Adrenal gland (tissue), 9 donors: ENCODE measurements at regions not wholly inside any gene's neighbourhood (a gene's known extent, or its start where the extent isn't known, plus 50 kb on each side); places are given as distances from the start of the nearest gene placed in this dataset.

Experiments
- DNase-seq, 7 donors: peaks; one replicate each; pipeline ENCODE4 v3.0.0-alpha.2; 2019 to 2020
- H3K27ac ChIP-seq, 5 donors: fragments of 200-600 bp; sonication (generic) in 4 of 5; 1 replicate in 3 of 5; 2 replicates in 2 of 5; pipeline versions ENCODE4 v1.5.1 to v1.8.0; 2016 to 2020; ENCODE audit warnings: mild to moderate bottlenecking in 1 of 5
- H3K27me3 ChIP-seq: fragments of 200-600 bp; 2 replicates; pipeline ENCODE4 v1.8.0; 2021
- H3K36me3 ChIP-seq, 2 donors: fragments of 200-600 bp; replicated peaks in 1 of 2; 1 replicate in 1 of 2; 2 replicates in 1 of 2; pipeline versions ENCODE4 v1.5.1 to v1.8.0; 2018 to 2022
- H3K4me1 ChIP-seq, 2 donors: fragments of 200-600 bp; replicated peaks in 1 of 2; 1 replicate in 1 of 2; 2 replicates in 1 of 2; pipeline versions ENCODE4 v1.5.1 to v1.8.0; 2018 to 2021
- H3K4me3 ChIP-seq, 4 donors: fragments of 200-600 bp; sonication (generic) in 3 of 4; one replicate each; pipeline ENCODE4 v1.5.1; 2016 to 2018
- H3K9me3 ChIP-seq, 3 donors: fragments of 200-600 bp; sonication (generic) in 1 of 3; replicated peaks in 1 of 3; 1 replicate in 2 of 3; 2 replicates in 1 of 3; pipeline versions ENCODE4 v1.5.1 to v1.8.0; 2016 to 2021
- CTCF ChIP-seq, 6 experiments: fragments of 450-650 bp in 4 of 6; fragments of 200-600 bp in 2 of 6; sonication (generic) in 1 of 6; IDR thresholded peaks; 1 replicate in 5 of 6; 2 replicates in 1 of 6; pipeline versions ENCODE4 v1.5.1 to v1.8.0; 2016 to 2021; ENCODE audit warnings: antibody characterized with exemption in 6 of 6, mild to moderate bottlenecking in 2 of 6, moderate library complexity in 1 of 6
- POLR2A ChIP-seq, 2 donors: fragments of 450-650 bp; IDR thresholded peaks; one replicate each; pipeline ENCODE4 v1.6.1; 2017; ENCODE audit warnings: antibody characterized with exemption in 2 of 2, mild to moderate bottlenecking in 2 of 2, moderate library complexity in 1 of 2
- WGBS, 4 donors: extraction: QIAGEN DNeasy Blood & Tissue Kit in 2 of 4; methylation state at CpG; one replicate each; pipeline versions ENCODE4 v1.1.5 to v1.1.7; 2013 to 2017; 5-methylcytosine and 5-hydroxymethylcytosine counted together
- intact Hi-C, 2 donors: fragments of 100-400 bp; cut with DNase I; formaldehyde crosslinking; loops; one replicate each; pipeline versions ENCODE4 v1.14.1 to v1.15.0; 2022 to 2023
- donor health status: healthy with polysubstance abuse.
- donor health status: Bipolar disorder and iron deficiency.
- donor health status: DM: yes; HTN: yes; CAD: no.
- donor health status: DM: no; HTN: no; CAD: no.
- donor health status: DM: no; HTN: no; CAD: no.

- WGBS, 4 donors = 46 to 53% (median 49%) methylated on average over 5 of the region's 5 CpGs
- Histone ChIP-seq H3K9me3 (no peaks in the 10 kb centered on the region), H3K27me3 (no peaks in the 10 kb centered on the region), H3K4me1 (no peaks in the 10 kb centered on the region), H3K27ac (no peak overlapping the region), H3K4me3 (no peak overlapping the region), H3K36me3 (no peaks in the 10 kb centered on the region)
- no peak for DNase-seq
- TF ChIP-seq CTCF (IDR thresholded peaks at IDR 0.05) (no peak), POLR2A (IDR thresholded peaks at IDR 0.05) (no peak)
- intact Hi-C loops = no loop called here
Observed at GRCh38 chr18:30748541-30748940, 294.0 kb downstream of the DSC3 start.

- no peaks in the 10 kb centered on the region for H3K27me3 ChIP-seq
- intact Hi-C loops = no loop called here
- TF ChIP-seq CTCF (IDR thresholded peaks at IDR 0.05) = no peak
- no peak for TF ChIP-seq POLR2A (IDR thresholded peaks at IDR 0.05)
- H3K9me3 ChIP-seq = no peaks in the 10 kb centered on the region
- H3K27ac ChIP-seq = no peak overlapping the region
- H3K4me1 ChIP-seq = no peaks in the 10 kb centered on the region
- no peak overlapping the region for H3K4me3 ChIP-seq
- H3K36me3 ChIP-seq = no peaks in the 10 kb centered on the region
- no peak for DNase-seq
Observed at GRCh38 chr18:30746224-30746623, 296.3 kb downstream of the DSC3 start.

GRCh38 chr18:30743033-30743432 lies 299.5 kb downstream of the DSC3 start:
- Histone ChIP-seq H3K36me3 (no peaks in the 10 kb centered on the region), H3K4me3 (no peak overlapping the region), H3K9me3 (no peaks in the 10 kb centered on the region), H3K4me1 (no peaks in the 10 kb centered on the region), H3K27ac (no peak overlapping the region), H3K27me3 (no peaks in the 10 kb centered on the region)
- intact Hi-C loops = no loop called here
- TF ChIP-seq POLR2A (IDR thresholded peaks at IDR 0.05) = no peak
- DNase-seq = no peak

- Histone ChIP-seq H3K4me3 (no peak overlapping the region), H3K9me3 (peaks cover 0 to 3% (median 0%) of the 10 kb centered on the region in 3 donors), H3K36me3 (no peaks in the 10 kb centered on the region), H3K27me3 (no peaks in the 10 kb centered on the region), H3K4me1 (no peaks in the 10 kb centered on the region), H3K27ac (no peak overlapping the region)
- TF ChIP-seq POLR2A (IDR thresholded peaks at IDR 0.05) = no peak
- TF ChIP-seq CTCF (IDR thresholded peaks at IDR 0.05) = no peak
- intact Hi-C loops = no loop called here
- WGBS, 4 donors = 80 to 88% (median 83%) methylated on average over 3 to 5 of the region's 5 CpGs
- no peak for DNase-seq
Observed at GRCh38 chr18:30730915-30731314, 311.6 kb downstream of the DSC3 start.

GRCh38 chr18:30727849-30728248 lies 314.7 kb downstream of the DSC3 start:
- intact Hi-C loops = no loop called here
- Histone ChIP-seq H3K4me3 (no peak overlapping the region), H3K4me1 (no peaks in the 10 kb centered on the region), H3K36me3 (no peaks in the 10 kb centered on the region), H3K9me3 (no peaks in the 10 kb centered on the region), H3K27me3 (no peaks in the 10 kb centered on the region), H3K27ac (no peak overlapping the region)
- no peak for DNase-seq
- TF ChIP-seq CTCF (IDR thresholded peaks at IDR 0.05) (no peak), POLR2A (IDR thresholded peaks at IDR 0.05) (no peak)
